Globus pallidus (tissue), 1 donor: ENCODE measurements at regions not wholly inside any gene's neighbourhood (a gene's known extent, or its start where the extent isn't known, plus 50 kb on each side); places are given as distances from the start of the nearest gene placed in this dataset.

Source experiments
- DNase-seq: peaks from one replicate; pipeline ENCODE4 v3.0.0-alpha.2; 2015; ENCODE audit warnings: low spot score

- DNase-seq = no peak
Observed at GRCh38 chr12:23464241-23464812, 485.1 kb downstream of the SOX5 start.

DNA sequence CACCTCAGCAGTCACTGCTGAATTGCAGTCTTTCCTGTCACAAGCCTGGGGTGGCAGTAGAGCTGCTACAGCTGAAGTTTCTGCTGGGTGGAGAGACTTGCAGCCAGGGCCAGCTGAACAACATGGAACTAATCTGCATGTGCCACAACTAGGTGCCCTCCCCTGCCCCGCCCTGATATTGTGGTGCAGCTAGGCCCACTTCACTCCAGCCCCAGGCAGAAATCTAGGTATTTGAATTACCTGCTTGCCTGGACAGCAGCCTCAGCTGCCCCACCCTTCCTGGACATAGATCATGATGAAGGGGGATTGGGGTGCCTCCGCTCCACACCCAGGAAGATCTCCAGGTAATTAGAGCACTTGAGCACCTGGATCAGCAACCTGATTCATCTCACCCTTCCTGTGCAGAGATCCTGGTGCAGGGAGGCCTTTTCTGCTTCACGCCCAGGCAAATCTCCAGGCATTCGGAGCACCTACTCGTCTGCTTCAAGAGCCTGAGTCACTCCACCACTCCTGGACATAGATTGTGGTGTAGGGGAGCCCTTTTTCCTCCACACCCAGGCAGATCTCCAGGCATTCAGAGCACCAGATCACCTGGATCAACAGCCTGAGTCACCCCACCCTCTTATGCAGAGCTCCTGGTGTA lies 477.0 kb downstream of the SOX5 start:
- no peak for DNase-seq

- DNase-seq = no peak
Observed at GRCh38 chr12:23473071-23473470, 476.4 kb downstream of the SOX5 start.

GRCh38 chr12:23474438-23474976 lies 475.0 kb downstream of the SOX5 start:
- no peak for DNase-seq
